GM10248 (cell line): ENCODE measurements at regions not wholly inside any gene's neighbourhood (a gene's known extent, or its start where the extent isn't known, plus 50 kb on each side); places are given as distances from the start of the nearest gene placed in this dataset.

Experiments
- CTCF ChIA-PET: fragments of 300-600 bp; sonication (Branson Sonifier 250); formaldehyde crosslinking; extraction: SDS; loops from one replicate; lab custom pipeline; 2021; ENCODE audit warnings: antibody characterized with exemption; lab: Yijun Ruan, JAX
- POLR2A ChIA-PET: fragments of 350-650 bp; sonication (Branson Sonifier 250); formaldehyde crosslinking; extraction: SDS; loops from one replicate; lab custom pipeline; 2020; ENCODE audit warnings: antibody characterized with exemption; lab: Yijun Ruan, JAX
- DNase-seq: peaks from one replicate; pipeline ENCODE4 v3.0.0; 2012; ENCODE audit errors: extremely low spot score
- TF ChIP-seq, protein P1 (sequence below): IDR thresholded peaks from 2 replicates; pipeline ENCODE4 v1.5.1; 2012; ENCODE audit warnings: mild to moderate bottlenecking, low read depth; ENCODE audit errors: extremely low read depth, missing control alignments, control extremely low read depth

DNA sequence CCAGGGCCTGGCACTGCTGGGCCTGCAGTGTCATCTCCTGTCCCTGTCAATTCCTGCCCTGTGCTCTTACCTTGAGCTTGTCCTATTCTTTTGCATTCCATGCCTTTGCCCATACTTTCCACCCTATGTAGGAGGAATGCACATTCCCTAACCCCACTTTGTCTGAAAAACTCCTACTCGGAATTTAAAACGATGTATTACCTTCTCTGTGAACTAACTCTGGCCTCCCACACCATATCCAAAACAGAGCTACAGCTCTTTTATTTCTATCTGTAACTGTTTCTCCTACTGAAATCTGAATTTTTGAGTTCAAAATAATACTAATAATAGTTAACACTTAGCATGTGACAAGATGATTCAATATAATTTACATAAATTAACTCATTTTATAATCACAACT is 353.7 kb downstream of the FRK start:
- ChIA-PET POLR2A (no interaction called here), CTCF (interaction anchor here (0.9 to 2.5 kb wide), 3 partner anchors 11 to 27 kb away, joined by 3 to 7 read pairs (median 7); no protein-coding TSS in a partner anchor)
- no peak for DNase-seq
- TF ChIP-seq, protein P1, sequence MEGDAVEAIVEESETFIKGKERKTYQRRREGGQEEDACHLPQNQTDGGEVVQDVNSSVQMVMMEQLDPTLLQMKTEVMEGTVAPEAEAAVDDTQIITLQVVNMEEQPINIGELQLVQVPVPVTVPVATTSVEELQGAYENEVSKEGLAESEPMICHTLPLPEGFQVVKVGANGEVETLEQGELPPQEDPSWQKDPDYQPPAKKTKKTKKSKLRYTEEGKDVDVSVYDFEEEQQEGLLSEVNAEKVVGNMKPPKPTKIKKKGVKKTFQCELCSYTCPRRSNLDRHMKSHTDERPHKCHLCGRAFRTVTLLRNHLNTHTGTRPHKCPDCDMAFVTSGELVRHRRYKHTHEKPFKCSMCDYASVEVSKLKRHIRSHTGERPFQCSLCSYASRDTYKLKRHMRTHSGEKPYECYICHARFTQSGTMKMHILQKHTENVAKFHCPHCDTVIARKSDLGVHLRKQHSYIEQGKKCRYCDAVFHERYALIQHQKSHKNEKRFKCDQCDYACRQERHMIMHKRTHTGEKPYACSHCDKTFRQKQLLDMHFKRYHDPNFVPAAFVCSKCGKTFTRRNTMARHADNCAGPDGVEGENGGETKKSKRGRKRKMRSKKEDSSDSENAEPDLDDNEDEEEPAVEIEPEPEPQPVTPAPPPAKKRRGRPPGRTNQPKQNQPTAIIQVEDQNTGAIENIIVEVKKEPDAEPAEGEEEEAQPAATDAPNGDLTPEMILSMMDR, result no peak

DNA sequence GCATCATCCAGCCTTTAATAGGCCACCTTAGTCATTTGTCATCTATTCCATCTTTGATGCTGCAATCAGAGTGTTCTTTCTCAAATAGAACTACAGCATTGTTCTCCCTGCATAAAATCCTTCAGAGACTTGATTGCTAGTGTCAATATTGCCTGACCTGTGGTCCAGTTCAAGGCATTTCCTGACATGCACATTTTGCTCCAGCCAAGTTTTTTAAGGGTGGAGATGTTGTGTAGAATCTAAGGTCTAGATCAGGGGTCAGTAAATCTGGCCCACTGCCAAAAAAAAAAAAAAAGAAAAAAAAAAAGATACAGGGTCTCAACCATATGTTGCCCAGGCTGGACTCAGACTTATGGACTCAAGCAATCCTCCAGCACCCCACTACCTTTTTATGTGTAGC is 354.4 kb downstream of the FRK start:
- TF ChIP-seq, protein P1, result no peak
- CTCF ChIA-PET, result interaction anchor here (0.8 to 2.5 kb wide), 3 partner anchors 12 to 27 kb away, joined by 3 to 7 read pairs (median 7); no protein-coding TSS in a partner anchor

DNA sequence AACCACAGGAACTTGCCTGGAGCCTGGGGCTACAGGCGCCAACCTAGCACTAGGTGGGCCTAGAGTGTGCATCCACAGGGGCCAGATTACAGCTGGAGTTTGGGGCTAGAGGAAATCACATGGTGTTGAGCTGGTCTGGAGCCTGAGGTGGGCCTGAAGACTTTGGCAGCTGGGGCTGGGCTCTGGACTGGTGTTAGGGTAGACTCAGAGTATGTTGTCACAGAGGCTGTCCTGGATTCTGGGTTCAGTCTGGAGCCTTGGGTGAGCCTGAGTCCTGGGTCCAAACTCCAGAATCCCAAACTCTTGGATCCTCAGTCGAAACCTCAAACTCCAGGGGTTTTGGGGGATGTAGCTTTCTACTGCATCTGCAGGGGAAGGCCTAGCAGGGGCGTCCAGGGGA is 356.7 kb downstream of the FRK start:
- no peak for DNase-seq
- POLR2A ChIA-PET, result no interaction called here

More for the DNA sequence above, 354.4 kb downstream of the FRK start:
- no peak for DNase-seq
- POLR2A ChIA-PET, result no interaction called here

DNA sequence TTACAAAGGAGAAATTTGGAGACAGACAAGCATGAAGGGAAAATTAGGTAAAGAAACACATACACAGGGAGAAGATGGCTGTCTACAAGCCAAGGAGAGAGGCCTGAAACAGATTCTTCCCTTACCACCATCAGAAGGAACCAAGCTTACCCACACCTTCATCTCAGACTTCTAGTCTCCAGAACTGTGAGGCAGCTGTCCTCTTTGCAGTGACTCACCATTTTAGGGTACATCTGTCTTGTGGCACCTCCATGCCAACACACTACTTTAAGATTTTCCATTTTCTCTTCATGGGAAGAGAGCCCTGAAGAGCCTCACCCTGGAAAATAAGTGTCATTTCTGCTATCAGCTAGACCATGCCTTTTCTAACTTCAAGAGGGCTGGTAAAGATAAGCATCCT is 369.3 kb downstream of the FRK start:
- POLR2A ChIA-PET, result no interaction called here

More for the DNA sequence above, 356.7 kb downstream of the FRK start:
- TF ChIP-seq, protein P1, result no peak
- CTCF ChIA-PET, result interaction anchor here (1.0 to 1.8 kb wide), 2 partner anchors 12 to 46 kb away, joined by 3 to 4 read pairs; no protein-coding TSS in a partner anchor

DNA sequence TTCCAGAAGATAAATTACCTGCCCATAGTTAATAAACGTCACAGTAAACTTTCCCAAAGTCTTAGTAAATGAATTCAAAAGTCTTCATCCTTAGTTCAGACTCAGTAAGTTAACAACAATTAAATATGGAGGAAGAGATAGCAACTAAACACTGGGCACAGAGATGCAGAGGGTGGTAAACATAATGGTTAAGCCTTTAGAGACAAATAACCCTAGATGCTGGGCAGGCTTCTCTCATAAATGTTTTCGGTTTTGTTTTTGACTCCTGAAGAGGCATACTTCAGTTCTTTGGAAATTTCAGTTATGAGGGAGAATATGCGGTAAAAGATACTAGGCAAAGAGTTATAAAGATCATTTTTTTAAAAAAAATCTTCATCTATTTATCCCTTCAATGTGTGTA is 369.8 kb downstream of the FRK start:
- DNase-seq, result no peak
- TF ChIP-seq, protein P1, result no peak
- ChIA-PET POLR2A (no interaction called here), CTCF (no interaction called here)

More for the DNA sequence above, 369.3 kb downstream of the FRK start:
- CTCF ChIA-PET, result interaction anchor here (1.4 kb wide), 1 partner anchor 12 kb away, joined by 4 read pairs; no protein-coding TSS in a partner anchor
- DNase-seq, result no peak
- TF ChIP-seq, protein P1, result no peak

DNA sequence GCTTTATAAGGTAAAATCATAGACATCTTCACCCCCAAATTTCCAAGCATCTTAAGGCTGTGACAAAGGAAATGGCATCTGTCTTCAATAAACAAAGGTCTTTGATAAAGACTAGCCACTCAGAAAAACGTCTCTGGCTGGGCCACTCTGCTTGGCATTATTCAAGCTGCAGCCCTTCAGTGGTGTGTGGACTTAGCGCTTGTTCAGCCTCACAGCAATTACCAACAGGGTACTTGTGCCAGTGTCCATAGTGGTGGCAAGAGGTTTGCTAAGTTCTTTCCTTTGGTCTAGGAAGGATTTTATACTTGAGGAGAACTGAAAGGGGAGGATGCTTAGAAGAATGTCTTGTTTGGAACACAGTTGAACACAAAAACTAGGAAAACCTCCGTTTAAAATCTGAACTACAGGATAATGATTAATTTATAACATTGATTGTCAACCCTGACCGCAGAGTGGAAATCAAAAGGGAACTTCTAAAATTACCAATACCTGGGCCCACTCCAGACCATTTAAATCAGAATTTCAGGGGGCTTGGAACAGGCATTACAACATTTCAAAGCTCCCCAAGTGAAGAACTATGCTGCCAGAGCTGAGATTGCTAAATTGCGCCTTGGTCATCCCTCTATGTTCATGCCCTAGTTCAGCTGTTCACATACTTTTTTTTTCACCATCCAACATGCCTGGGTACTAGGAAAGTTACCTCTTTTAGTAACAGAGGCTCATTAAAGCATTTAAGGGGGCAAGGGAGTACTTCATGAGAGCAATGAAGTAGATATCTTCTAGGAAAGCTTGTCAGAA is 378.5 kb downstream of the FRK start:
- CTCF ChIA-PET, result interaction anchor here (2.0 kb wide), 1 partner anchor 34 kb away, joined by 9 read pairs; no protein-coding TSS in a partner anchor

More for the DNA sequence above, 378.5 kb downstream of the FRK start:
- POLR2A ChIA-PET, result no interaction called here
- no peak for DNase-seq
- TF ChIP-seq, protein P1, result no peak
